HepG2 (cell line): ENCODE measurements at regions not wholly inside any gene's neighbourhood (a gene's known extent, or its start where the extent isn't known, plus 50 kb on each side); places are given as distances from the start of the nearest gene placed in this dataset.

Experiments used
- ATAC-seq: fragments of 200-7000 bp; cut with Tn5 transposase; 3 replicates; pipeline ENCODE4 v1.9.1; 2020; ENCODE audit warnings: mild to moderate bottlenecking, moderate library complexity
- BruUV-seq: library from RNA; stranded (reverse); fragments of 400-500 nt; replicated peaks from 2 replicates; lab custom pipeline; 2021; lab: Mats Ljungman, UMichigan
- CTCF ChIA-PET: fragments of 300-600 bp; formaldehyde crosslinking; extraction: SDS; loops from one replicate; lab custom pipeline; 2021; ENCODE audit warnings: low total read pairs, inconsistent platforms, low intra/inter-chr PET ratio; lab: Yijun Ruan, JAX
- POLR2A ChIA-PET: fragments of 350-600 bp; sonication (Branson Sonifier 250); formaldehyde crosslinking; loops from one replicate; lab custom pipeline; 2020; ENCODE audit warnings: antibody characterized with exemption, inconsistent platforms; lab: Yijun Ruan, JAX
- DNase-seq: peaks from one replicate; pipeline ENCODE4 v3.0.0-alpha.2; 2015; ENCODE audit warnings: low spot score
- FAIRE-seq: peaks from 3 replicates; lab custom pipeline; 2011; peaks lifted over from hg19 to GRCh38; lab: Jason Lieb, UNC
- H2AFZ ChIP-seq: one replicate; pipeline ENCODE4 v1.6.1; 2011; ENCODE audit warnings: low read length, inconsistent platforms
- H3K27ac ChIP-seq: fragments of 300-600 bp; 3 replicates; pipeline ENCODE4 v1.8.0; 2011; ENCODE audit warnings: mixed run types, mild to moderate bottlenecking, mixed read lengths, low read length, inconsistent platforms; ENCODE audit not compliant: insufficient read depth; ENCODE audit errors: extremely low read length
- H3K27me3 ChIP-seq, 2 experiments: fragments of 200-600 bp in 1 of 2; 2 replicates in 1 of 2; 3 replicates in 1 of 2; pipeline versions ENCODE4 v1.6.0 to v1.8.0; 2011; ENCODE audit warnings: low read length in 2 of 2, mild to moderate bottlenecking in 2 of 2, moderate library complexity in 2 of 2, inconsistent platforms in 1 of 2; ENCODE audit not compliant: insufficient read depth in 2 of 2, control insufficient read depth in 1 of 2
- H3K36me3 ChIP-seq, 2 experiments: fragments of 200-600 bp in 1 of 2; replicated peaks in 1 of 2; 2 replicates in 1 of 2; 3 replicates in 1 of 2; pipeline versions ENCODE4 v1.5.1 to v1.8.0; 2011; ENCODE audit warnings: low read length in 2 of 2, inconsistent platforms in 1 of 2; ENCODE audit not compliant: insufficient read depth in 2 of 2, control insufficient read depth in 1 of 2
- H3K4me1 ChIP-seq: 2 replicates; pipeline ENCODE4 v1.5.1; 2012; ENCODE audit warnings: low read length, inconsistent platforms; ENCODE audit not compliant: insufficient read depth
- H3K4me2 ChIP-seq: 2 replicates; pipeline ENCODE4 v1.6.0; 2011; ENCODE audit warnings: low read depth, low read length, inconsistent platforms
- H3K4me3 ChIP-seq, 3 experiments: fragments of 200-600 bp in 1 of 3; sonication (generic), shearing (Covaris generic) in 1 of 3; replicated peaks in 1 of 3; 2 replicates each; pipeline ENCODE4 v1.5.1; 2011 to 2016; ENCODE audit warnings: low read length in 3 of 3, inconsistent platforms in 2 of 3, low read depth in 2 of 3, mild to moderate bottlenecking in 2 of 3, control low read depth in 1 of 3, mixed read lengths in 1 of 3; ENCODE audit not compliant: insufficient read depth in 1 of 3
- H3K79me2 ChIP-seq: one replicate; pipeline ENCODE4 v1.6.1; 2011; ENCODE audit warnings: low read length, inconsistent platforms; ENCODE audit not compliant: insufficient read depth
- H3K9ac ChIP-seq: 2 replicates; pipeline ENCODE4 v1.6.0; 2011; ENCODE audit warnings: mild to moderate bottlenecking, low read depth, low read length, inconsistent platforms; ENCODE audit not compliant: insufficient read depth
- H3K9me3 ChIP-seq: 2 replicates; pipeline ENCODE4 v1.5.1; 2012; ENCODE audit warnings: mild to moderate bottlenecking, low read length
- H4K20me1 ChIP-seq: 2 replicates; pipeline ENCODE4 v1.6.0; 2011; ENCODE audit warnings: inconsistent platforms, mild to moderate bottlenecking, low read length, moderate library complexity; ENCODE audit not compliant: insufficient read depth
- HNRNPK ChIP-seq: fragments of 200-400 bp; formaldehyde crosslinking; IDR thresholded peaks from 2 replicates; pipeline ENCODE4 v1.6.1; 2018; ENCODE audit warnings: low read length, low read depth, moderate library complexity, mild to moderate bottlenecking; ENCODE audit not compliant: poor library complexity, severe bottlenecking
- PCBP2 ChIP-seq: fragments of 200-400 bp; formaldehyde crosslinking; optimal IDR thresholded peaks from 2 replicates; pipeline ENCODE3; 2018; ENCODE audit warnings: low read length, low read depth; ENCODE audit not compliant: poor library complexity, severe bottlenecking
- TGIF2 ChIP-seq: IDR thresholded peaks from 2 replicates; pipeline ENCODE4 v1.6.1; 2016; ENCODE audit warnings: control low read depth, missing compliant biosample characterization
- ZNF484 ChIP-seq: sonication (generic); formaldehyde crosslinking; IDR thresholded peaks from 2 replicates; pipeline ENCODE4 v1.5.1; 2020; ENCODE audit warnings: mild to moderate bottlenecking, low read depth, missing genetic modification reagents, borderline replicate concordance
- WGBS: methylation state at CpG from one replicate; pipeline ENCODE4 v1.1.6; 2017; ENCODE audit warnings: low lambda C conversion rate; 5-methylcytosine and 5-hydroxymethylcytosine counted together
- in situ Hi-C: cut with HindIII; loops from 2 replicates; pipeline ENCODE4 v1.10.0; 2017; ENCODE audit warnings: low pct_unique_long_range_greater_than_20kb; ENCODE audit not compliant: extremely low pct_ligation_motif_present
- intact Hi-C: fragments of 100-400 bp; cut with micrococcal nuclease; formaldehyde crosslinking; loops from one replicate; pipeline ENCODE4 v1.10.0; 2022; ENCODE audit not compliant: unreplicated experiment
- TF ChIP-seq, protein P1 (sequence below): sonication (generic); formaldehyde crosslinking; IDR thresholded peaks from 2 replicates; pipeline ENCODE4 v1.5.0; 2020; ENCODE audit warnings: missing genetic modification reagents, mild to moderate bottlenecking, borderline replicate concordance

DNA sequence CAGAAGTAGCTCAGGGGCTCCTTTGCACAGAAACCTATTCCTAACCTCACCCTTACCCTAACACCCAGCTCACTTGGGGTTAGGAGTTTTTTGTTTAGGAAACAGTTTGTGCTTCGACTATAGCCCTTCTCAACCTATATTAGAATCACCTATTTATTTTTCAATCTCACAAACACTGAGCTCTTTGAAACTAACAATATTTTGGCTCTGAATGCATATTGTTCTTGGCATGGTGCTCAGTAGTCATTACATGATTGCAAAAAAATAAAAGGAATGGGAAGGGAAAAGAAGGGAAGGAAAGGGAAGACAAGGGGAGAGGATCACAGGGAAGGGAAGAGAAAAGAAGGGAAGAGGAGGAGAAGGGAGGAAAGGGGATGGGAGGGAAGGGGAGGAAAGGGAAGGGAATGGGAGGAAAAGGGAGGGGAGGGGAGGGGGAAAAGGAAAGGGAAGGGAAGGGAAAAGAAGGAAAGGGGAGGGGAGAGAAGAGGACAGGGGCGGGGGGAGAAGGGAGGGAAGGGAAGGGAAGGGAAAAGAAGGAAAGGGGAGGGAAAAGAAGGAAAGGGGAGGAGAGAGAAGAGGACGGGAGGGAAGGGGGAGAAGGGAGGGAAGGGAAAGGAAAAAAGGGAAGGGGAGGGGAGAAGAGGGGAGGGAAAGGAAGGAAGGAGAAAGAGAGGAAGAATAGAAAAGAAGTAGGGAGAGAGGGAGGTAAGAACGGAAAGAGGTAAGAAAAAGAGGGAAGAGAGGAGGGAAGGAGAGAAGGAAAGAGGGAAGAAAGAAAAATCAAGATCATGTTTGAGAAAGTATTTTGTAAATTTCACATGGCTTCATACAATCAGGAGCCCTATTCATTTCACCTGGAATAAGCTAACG, 484.1 kb upstream of the NFIA start:
- no peaks in the 10 kb centered on the region for H3K36me3 ChIP-seq
- no peaks in the 10 kb centered on the region for H3K27me3 ChIP-seq
- H3K9me3 ChIP-seq, result no peaks in the 10 kb centered on the region
- in situ Hi-C loops, result no loop called here
- no peaks in the 10 kb centered on the region for H3K4me1 ChIP-seq
- H3K9ac ChIP-seq, result no peak overlapping the region
- DNase-seq, result no peak
- TF ChIP-seq ZNF484 (CRISPR knock-in tag) (no peak), TGIF2 (CRISPR knock-in tag) (no peak), HNRNPK (peak; percentile 60), PCBP2 (peak; percentile 8)
- TF ChIP-seq, protein P1, sequence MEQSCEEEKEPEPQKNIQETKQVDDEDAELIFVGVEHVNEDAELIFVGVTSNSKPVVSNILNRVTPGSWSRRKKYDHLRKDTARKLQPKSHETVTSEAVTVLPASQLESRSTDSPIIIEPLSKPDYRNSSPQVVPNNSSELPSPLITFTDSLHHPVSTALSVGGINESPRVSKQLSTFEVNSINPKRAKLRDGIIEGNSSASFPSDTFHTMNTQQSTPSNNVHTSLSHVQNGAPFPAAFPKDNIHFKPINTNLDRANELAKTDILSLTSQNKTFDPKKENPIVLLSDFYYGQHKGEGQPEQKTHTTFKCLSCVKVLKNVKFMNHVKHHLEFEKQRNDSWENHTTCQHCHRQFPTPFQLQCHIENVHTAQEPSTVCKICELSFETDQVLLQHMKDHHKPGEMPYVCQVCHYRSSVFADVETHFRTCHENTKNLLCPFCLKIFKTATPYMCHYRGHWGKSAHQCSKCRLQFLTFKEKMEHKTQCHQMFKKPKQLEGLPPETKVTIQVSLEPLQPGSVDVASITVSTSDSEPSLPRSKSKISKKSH (CRISPR knock-in tag), result no peak
- no peak for FAIRE-seq
- no peaks in the 10 kb centered on the region for H3K79me2 ChIP-seq
- ATAC-seq, result no peak
- H3K4me2 ChIP-seq, result no peak overlapping the region
- POLR2A ChIA-PET, result no interaction called here
- intact Hi-C loops, result no loop called here
- no TSS peak for BruUV-seq
- CTCF ChIA-PET, result no interaction called here
- WGBS, result 8% methylated on average over 5 of the region's 5 CpGs
- no peak overlapping the region for H3K4me3 ChIP-seq
- H2AFZ ChIP-seq, result no peak overlapping the region
- H4K20me1 ChIP-seq, result no peaks in the 10 kb centered on the region
- no peak overlapping the region for H3K27ac ChIP-seq
